Motor neuron (in vitro differentiated cells): ENCODE measurements at regions not wholly inside any gene's neighbourhood (a gene's known extent, or its start where the extent isn't known, plus 50 kb on each side); places are given as distances from the start of the nearest gene placed in this dataset.

Experiments
- ATAC-seq, 8 experiments: fragments of 200-7000 bp; cut with Tn5 transposase; replicated peaks in 6 of 8; 2 replicates each; pipeline ENCODE4 v1.8.0; 2021; ENCODE audit warnings: mild to moderate bottlenecking in 8 of 8, moderate library complexity in 8 of 8
- H3K27ac ChIP-seq, 2 donors: fragments of 250-450 bp; sonication (Bioruptor Pico); 2 replicates each; pipeline ENCODE4 v1.9.0; 2021; ENCODE audit warnings: antibody characterized with exemption in 2 of 2, mild to moderate bottlenecking in 2 of 2, moderate library complexity in 1 of 2
- H3K4me1 ChIP-seq, 2 donors: fragments of 250-450 bp; sonication (Bioruptor Pico); replicated peaks in 1 of 2; 2 replicates each; pipeline ENCODE4 v1.6.1; 2021; ENCODE audit warnings: antibody characterized with exemption in 2 of 2, mild to moderate bottlenecking in 2 of 2, moderate library complexity in 1 of 2
- H3K4me3 ChIP-seq, 5 donors: fragments of 250-450 bp; sonication (Bioruptor Pico); 2 replicates each; pipeline ENCODE4 v1.9.0; 2021; ENCODE audit warnings: antibody characterized with exemption in 5 of 5, mild to moderate bottlenecking in 5 of 5, moderate library complexity in 4 of 5
- WGBS, 10 experiments: fragments of 450-650 bp; shearing (Covaris generic); methylation state at CpG; one replicate each; pipeline ENCODE4 v1.0.0; 2022; 5-methylcytosine and 5-hydroxymethylcytosine counted together
- in situ Hi-C, 9 experiments: fragments of 400-800 bp; cut with MboI; loops; one replicate each; pipeline ENCODE4 v1.15.0; 2021; ENCODE audit warnings: low sequenced_read_pairs in 9 of 9, low pct_unique_long_range_greater_than_20kb in 2 of 9; ENCODE audit not compliant: unreplicated experiment in 9 of 9

DNA sequence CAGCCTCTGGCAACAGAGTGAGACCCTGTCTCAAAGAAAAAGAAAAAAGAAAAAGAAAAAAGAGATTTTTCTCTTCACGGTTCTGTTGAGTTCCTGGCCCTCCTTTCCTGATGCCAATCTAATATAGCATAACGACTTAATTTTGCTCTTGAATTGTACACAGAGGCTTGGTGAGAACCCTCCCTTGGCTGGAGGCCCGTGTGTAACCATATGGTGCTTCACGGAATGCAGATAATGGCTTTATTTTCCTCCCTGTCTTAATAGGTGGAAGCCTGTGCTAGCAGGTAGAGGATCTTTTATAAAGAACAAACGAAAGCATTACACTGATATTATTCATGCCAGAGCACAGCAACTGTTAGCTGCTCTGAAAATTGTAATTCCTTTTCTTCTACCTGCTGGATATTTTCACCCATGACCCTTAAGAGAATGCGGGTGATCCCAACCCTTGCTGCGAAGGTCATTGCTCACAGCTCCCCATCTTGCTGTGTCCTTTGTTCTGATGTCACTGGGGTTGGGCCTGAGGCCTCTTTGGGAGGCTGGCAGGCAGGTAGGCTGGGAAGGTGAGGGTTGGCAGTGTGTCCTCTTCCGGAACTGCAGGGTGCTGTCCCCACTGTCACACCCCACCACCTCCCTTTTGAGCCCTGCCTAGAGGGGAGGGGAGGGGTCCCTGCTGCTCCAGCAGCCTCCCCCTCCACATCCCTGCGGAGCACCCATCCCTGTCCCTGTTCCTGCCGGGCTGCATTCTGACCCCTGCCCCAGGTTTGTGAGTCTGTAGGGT lies 83.8 kb upstream of the STOX2 start:
- WGBS, 10 experiments = 14 to 100% (median 81%) methylated on average over 1 to 8 of the region's 10 CpGs; no CpG with 5 or more reads in 1 of the 10 experiments
- Histone ChIP-seq H3K4me3 (no peak overlapping the region), H3K27ac (no peak overlapping the region), H3K4me1 (no peaks in the 10 kb centered on the region)
- in situ Hi-C loops = no loop called here
- ATAC-seq = no peak

DNA sequence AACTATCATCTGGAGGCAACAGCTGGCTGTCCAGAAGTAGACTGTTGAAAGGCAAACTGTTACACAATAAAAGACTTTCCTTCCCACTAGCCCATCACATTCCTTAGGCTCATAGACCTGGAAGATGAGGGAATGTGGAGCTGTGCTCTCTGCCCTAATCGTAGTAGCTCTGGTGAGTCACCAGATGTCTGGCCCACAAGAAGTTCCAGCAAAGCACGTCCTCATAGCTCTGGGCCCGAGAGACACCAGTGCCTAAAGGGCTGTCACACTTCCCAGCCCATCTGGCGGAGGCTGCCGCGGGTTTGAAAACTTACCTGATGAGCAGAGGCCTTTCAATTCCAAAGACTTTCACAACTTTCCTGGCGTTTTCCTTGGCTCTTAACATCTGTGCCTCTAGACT lies 81.7 kb upstream of the STOX2 start:
- in situ Hi-C loops = no loop called here
- Histone ChIP-seq H3K4me1 (no peaks in the 10 kb centered on the region), H3K4me3 (no peak overlapping the region), H3K27ac (no peak overlapping the region)
- peak in 2 of 8 experiments; percentile 26 to 71 for ATAC-seq
- 7 to 100% (median 84%) methylated on average over 1 to 6 of the region's 7 CpGs; no CpG with 5 or more reads in 2 of the 10 experiments for WGBS, 10 experiments

DNA sequence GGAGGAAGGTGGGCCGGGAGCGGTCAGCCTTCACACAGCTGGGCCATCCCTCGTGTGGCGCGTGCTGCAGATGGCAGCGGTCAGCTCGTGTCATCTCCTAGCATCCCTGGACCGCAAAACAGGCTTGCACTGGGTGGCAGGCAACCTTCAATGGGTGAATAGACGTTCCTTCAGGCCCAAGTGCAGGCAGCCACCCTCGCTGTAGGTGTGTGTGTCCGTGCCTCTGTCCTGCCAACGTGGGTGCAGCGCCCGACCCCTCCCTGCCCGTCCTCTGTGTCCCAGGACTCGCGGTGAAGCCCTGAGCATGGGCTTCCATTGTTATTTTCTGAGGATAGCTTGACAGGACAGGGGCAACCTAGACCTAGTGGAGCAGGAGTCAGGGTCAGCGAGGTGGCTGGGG lies 79.8 kb upstream of the STOX2 start:
- no peaks in the 10 kb centered on the region for H3K4me1 ChIP-seq

DNA sequence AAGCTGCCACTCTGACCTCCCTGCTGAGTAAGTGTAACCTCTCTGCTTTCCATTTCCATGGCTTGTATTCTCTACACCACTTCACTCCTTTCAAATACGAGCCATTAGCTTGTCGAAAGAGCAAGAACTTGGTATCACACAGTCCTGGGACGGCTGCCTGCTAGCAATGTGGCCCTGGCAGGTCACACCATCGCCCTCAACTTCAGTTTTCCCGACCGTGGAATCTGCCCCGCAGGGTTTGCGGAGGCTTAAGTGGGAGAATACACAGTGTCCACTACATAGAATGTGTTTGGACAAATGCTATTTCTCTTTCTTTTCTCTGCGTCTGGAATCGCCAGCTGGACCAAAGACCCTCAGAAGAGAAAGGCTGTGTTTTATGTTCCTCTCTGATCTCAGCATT lies 78.6 kb upstream of the STOX2 start:
- WGBS, 10 experiments = 67 to 90% (median 80%) methylated on average over 2 to 10 of the region's 10 CpGs; no CpG with 5 or more reads in 2 of the 10 experiments
- ATAC-seq = no peak
- Histone ChIP-seq H3K4me3 (no peak overlapping the region), H3K27ac (no peak overlapping the region), H3K4me1 (no peaks in the 10 kb centered on the region)
- in situ Hi-C loops = loop anchor here in 3 of 9 experiments (25.0 kb wide), 1 partner anchor 336 kb away; no protein-coding TSS in a partner anchor

More for the DNA sequence above, 79.8 kb upstream of the STOX2 start:
- Histone ChIP-seq H3K4me3 (no peak overlapping the region), H3K27ac (no peak overlapping the region)
- 60 to 100% (median 94%) methylated on average over 1 to 8 of the region's 18 CpGs; no CpG with 5 or more reads in 4 of the 10 experiments for WGBS, 10 experiments
- no peak for ATAC-seq
- in situ Hi-C loops = loop anchor here in 3 of 9 experiments (25.0 kb wide), 1 partner anchor 337 kb away; no protein-coding TSS in a partner anchor

DNA sequence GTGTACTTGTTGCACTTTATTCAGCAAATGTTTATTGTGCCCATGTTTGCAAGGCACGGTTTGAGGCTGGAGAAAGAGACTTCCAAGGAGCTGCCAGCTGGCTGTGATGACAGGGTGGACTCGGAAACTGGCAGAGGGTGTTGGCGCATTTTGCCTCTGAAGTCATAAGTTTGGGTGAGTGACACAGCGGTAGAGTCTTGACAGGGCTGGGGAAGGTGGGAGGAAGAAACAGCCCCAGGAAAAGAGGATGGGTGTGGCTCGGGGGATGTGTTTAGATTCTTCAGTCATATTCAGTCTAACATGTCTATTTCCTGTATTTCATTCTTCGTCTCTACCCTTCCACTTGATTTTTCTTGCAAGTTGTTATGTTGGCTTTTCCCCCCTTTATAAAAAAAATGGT lies 77.0 kb upstream of the STOX2 start:
- Histone ChIP-seq H3K4me3 (no peak overlapping the region), H3K27ac (no peak overlapping the region), H3K4me1 (no peaks in the 10 kb centered on the region)
- 8 to 100% (median 50%) methylated on average over 1 to 5 of the region's 6 CpGs; no CpG with 5 or more reads in 2 of the 10 experiments for WGBS, 10 experiments
- in situ Hi-C loops = loop anchor here in 3 of 9 experiments (25.0 kb wide), 1 partner anchor 334 kb away; no protein-coding TSS in a partner anchor
- ATAC-seq = peak in 2 of 8 experiments; percentile 54 to 74

DNA sequence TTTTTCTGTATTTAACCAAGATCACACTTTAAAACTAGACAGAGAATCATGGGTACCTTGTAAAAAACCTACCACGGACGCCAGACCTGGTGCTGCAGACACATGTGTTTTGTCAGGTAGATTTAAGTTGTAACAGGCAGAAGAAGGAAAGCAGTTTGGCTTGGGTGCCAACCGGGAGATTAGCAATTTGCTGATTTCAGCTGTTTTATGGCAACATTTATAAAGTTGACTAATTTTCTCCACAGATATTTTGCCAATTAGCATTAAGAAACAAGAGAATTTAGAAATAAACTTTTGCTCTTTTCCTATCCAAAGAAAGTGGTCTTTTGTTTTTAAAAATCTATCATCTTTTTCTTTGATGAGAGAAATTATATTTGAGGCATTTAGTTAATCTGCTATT lies 76.3 kb upstream of the STOX2 start:
- WGBS, 10 experiments = 0 to 100% (median 58%) methylated on average over 1 to 3 of the region's 3 CpGs; no CpG with 5 or more reads in 1 of the 10 experiments
- in situ Hi-C loops = loop anchor here in 3 of 9 experiments (25.0 kb wide), 1 partner anchor 333 kb away; no protein-coding TSS in a partner anchor
- ATAC-seq = no peak

DNA sequence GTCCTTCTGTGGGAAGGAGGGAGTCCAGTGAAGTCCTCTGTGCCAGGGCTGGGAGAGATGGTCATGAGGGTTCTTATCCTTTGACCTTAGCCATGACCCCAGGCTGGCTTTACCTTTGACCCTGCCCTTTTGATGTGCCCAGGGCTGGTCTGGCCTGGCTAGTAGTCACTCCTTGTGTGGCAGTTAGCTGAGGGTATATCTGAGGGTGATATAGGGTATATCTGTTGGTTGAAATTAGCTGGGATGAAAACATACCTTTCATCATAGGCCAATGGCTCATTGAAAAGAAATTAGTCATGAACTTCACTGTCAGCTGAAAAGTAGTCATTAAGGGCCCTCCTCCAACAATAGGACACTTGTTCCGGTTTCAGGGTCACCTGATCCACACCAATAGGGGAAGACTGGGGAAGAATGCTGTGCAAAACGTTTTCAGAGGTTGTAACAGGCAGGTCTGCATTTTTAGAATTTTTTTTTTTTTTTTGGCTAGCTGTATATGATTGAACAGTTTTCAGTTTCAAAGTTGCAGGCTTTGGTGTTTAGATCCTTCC lies 74.6 kb upstream of the STOX2 start:
- no peak overlapping the region for H3K27ac ChIP-seq
- peak in 1 of 8 experiments; percentile 24 for ATAC-seq
- 0 to 80% (median 61%) methylated on average over 1 to 2 of the region's 2 CpGs; no CpG with 5 or more reads in 4 of the 10 experiments for WGBS, 10 experiments
- in situ Hi-C loops = loop anchor here in 6 of 9 experiments (10.0 to 25.0 kb wide), 3 partner anchors 332 to 344 kb away; no protein-coding TSS in a partner anchor
- H3K4me1 ChIP-seq = no peaks in the 10 kb centered on the region
- H3K4me3 ChIP-seq = no peak overlapping the region

More for the DNA sequence above, 76.3 kb upstream of the STOX2 start:
- Histone ChIP-seq H3K4me3 (no peak overlapping the region), H3K27ac (no peak overlapping the region), H3K4me1 (no peaks in the 10 kb centered on the region)

DNA sequence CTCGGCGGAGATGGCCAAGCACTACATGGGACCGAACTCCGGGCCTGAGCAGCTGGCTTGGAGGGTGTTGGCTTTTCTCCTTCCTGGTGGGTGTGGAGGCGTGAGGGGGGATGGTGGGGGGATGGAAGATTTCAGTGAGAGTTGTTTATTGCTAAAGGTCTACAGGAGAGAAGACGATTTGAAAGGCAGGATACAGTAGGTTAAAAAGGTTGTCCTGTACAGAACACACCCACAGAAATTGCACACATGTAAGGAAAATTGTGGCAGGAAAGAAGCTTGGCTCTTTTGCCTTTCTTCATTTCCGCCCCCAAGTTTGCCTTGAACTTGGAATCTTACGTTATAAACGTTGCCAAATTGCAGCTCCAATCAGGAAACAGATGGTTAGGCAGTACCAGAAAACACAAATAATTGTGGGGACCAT lies 74.1 kb upstream of the STOX2 start:
- H3K4me3 ChIP-seq = no peak overlapping the region
- in situ Hi-C loops = loop anchor here in 6 of 9 experiments (10.0 to 25.0 kb wide), 3 partner anchors 331 to 344 kb away; no protein-coding TSS in a partner anchor
- no peak for ATAC-seq
- H3K27ac ChIP-seq = no peak overlapping the region
- no peaks in the 10 kb centered on the region for H3K4me1 ChIP-seq
- WGBS, 10 experiments = 0 to 100% (median 50%) methylated on average over 1 to 8 of the region's 9 CpGs; no CpG with 5 or more reads in 1 of the 10 experiments

DNA sequence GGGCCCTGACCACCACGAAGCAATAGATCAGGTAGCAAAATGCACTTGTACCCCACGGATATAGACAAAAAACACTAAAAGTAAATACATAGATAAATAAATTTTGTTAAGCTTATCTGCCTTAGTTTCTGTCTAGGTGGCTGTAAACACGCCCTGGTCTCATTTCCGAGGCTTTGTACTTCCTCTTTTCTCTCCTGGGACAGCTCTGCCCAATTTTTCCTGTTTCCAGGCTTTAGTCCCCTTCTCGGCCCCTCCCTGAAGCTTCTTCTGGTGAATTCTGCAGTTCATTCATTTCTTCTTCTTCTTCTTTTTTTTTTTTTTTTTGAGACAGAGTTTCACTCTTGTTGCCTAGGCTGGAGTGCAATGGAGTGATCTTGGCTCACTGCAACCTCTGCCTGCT lies 73.4 kb upstream of the STOX2 start:
- ATAC-seq = no peak
- WGBS, 10 experiments = 19 to 100% (median 83%) methylated on average over 2 to 5 of the region's 5 CpGs; no CpG with 5 or more reads in 1 of the 10 experiments
- H3K4me1 ChIP-seq = no peaks in the 10 kb centered on the region
- no peak overlapping the region for H3K27ac ChIP-seq
- no peak overlapping the region for H3K4me3 ChIP-seq
- in situ Hi-C loops = loop anchor here in 6 of 9 experiments (10.0 to 25.0 kb wide), 3 partner anchors 331 to 343 kb away; no protein-coding TSS in a partner anchor

DNA sequence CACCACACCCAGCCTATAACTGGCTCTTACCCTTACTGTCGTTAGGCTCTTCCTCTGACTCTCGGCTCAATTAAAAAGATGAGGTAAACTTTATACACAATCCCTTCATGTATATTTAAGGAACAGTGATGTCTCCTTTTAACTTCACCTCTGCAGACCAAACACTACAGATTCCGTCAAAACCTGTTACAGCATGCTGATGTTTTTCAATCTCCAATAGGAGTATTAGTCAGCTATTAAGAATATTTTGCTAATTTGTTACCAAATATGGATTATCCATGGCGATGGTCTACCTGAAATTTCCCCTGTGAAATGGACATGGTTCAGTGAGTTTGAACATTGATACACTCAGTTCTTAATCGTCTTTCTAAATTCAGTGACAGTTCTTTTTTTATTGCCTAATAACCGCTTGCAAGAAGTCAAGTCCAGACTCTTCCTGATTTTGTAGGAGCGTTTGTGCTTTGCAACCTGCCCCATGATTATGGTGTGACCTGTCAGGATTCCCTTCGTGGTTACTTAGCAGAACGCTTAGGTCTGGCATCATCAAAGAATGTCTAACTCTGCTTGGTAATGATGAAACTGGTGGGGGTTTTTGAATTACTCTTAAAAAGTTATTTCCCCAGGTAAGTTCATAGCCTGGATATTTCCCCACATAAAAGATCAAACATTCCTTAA lies 72.2 kb upstream of the STOX2 start:
- H3K4me1 ChIP-seq = no peaks in the 10 kb centered on the region
- WGBS, 10 experiments = 38 to 96% (median 91%) methylated on average over 3 to 9 of the region's 9 CpGs
- no peak overlapping the region for H3K4me3 ChIP-seq
- no peak overlapping the region for H3K27ac ChIP-seq
- in situ Hi-C loops = loop anchor here in 6 of 9 experiments (10.0 to 25.0 kb wide), 3 partner anchors 329 to 342 kb away; no protein-coding TSS in a partner anchor
- no peak for ATAC-seq

DNA sequence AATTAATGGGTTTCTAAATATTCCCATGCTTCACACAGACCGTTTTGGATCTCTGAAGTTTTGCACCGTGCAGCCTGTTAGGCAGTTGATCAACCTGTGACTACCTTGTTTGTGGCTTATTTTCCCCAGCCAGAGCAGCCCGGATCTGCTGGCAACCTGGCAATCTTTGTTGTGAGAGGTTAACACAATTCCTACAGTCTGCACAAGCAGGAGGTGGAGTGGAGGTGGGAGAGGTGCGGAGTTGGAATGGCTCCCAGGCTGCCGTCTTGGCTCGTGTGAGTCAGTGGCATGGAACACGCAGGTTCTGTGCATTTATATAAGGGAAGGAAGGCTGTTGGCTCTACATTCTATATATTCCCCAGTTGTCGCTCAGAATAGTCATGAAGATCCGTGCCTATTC lies 70.9 kb upstream of the STOX2 start:
- in situ Hi-C loops = loop anchor here in 6 of 9 experiments (10.0 to 25.0 kb wide), 3 partner anchors 328 to 341 kb away; no protein-coding TSS in a partner anchor
- Histone ChIP-seq H3K27ac (no peak overlapping the region), H3K4me1 (no peaks in the 10 kb centered on the region), H3K4me3 (no peak overlapping the region)
- no peak for ATAC-seq
- 20 to 100% (median 80%) methylated on average over 1 to 7 of the region's 9 CpGs; no CpG with 5 or more reads in 1 of the 10 experiments for WGBS, 10 experiments

DNA sequence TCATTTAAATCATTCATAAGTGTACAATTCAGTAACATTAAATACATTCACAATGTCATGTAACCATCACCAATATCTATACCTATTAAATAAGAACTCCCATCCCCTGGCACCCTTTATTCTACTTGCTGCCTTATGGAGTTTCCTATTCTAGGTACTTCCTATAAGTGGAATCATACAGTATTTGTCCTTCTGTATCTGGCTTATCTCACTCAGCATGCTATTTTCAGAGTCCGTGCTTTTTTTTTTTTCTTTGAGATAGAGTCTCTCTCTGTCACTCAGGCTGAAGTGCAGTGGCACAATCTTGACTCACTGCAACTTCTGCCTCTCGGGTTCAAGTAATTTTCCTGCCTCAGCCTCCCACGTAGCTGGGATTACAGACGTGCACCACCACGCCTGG lies 67.9 kb upstream of the STOX2 start:
- 0 to 100% (median 82%) methylated on average over 1 to 5 of the region's 5 CpGs; no CpG with 5 or more reads in 3 of the 10 experiments for WGBS, 10 experiments
- Histone ChIP-seq H3K27ac (no peak overlapping the region), H3K4me1 (no peaks in the 10 kb centered on the region), H3K4me3 (no peak overlapping the region)
- in situ Hi-C loops = loop anchor here in 6 of 9 experiments (10.0 to 25.0 kb wide), 3 partner anchors 325 to 338 kb away; no protein-coding TSS in a partner anchor
- no peak for ATAC-seq
